Skin of body (tissue), 1 donor: ENCODE measurements at regions not wholly inside any gene's neighbourhood (a gene's known extent, or its start where the extent isn't known, plus 50 kb on each side); places are given as distances from the start of the nearest gene placed in this dataset.
"Not testable (repeated sequence)": the region's sequence is repeated elsewhere in the genome, so short reads cannot be mapped to it uniquely, and the experiment has no call there.

Experiments used
- DNase-seq: peaks from one replicate; lab custom pipeline; 2025; lab: John Stamatoyannopoulos, UW

DNA sequence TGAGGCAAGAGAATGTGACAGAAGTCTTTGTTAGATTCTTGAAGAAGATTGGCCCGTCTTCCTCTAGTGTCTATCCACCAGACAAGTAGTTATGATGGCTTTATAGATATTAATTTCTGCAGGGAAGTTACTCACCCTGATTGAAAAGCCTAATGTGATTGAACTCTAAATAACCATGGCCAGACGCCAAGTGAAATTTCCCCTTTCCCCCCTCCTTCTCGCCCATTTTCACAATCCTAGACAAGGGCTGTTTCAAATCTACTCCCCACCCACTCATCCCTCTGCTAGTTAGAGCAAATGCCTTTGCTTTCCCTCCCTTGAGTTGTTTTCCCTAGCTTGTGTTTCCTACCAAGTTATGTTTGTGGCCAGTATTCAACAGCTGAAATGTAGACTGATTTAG lies 182.5 kb downstream of the TMEM167A start:
- peak; percentile 38 for DNase-seq

DNA sequence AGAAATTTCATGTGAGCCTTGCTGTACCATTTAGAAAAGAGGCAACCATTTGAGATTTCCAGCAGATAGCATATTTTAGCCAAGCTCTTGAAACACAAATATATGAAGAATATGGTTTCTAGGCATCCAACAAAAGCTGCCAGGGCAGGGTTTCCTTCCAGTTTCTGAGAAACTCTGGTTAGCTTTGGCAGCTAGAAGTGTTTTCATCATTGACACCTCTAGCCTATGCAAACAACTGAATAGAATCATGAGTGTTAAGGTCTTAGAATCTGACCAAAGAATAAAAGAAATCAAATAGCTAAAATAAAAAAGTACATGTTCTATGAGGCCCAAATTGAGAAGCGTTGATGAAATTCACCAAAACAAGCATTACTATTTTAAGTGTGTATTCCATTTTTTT lies 188.1 kb downstream of the TMEM167A start:
- DNase-seq, result no peak

DNA sequence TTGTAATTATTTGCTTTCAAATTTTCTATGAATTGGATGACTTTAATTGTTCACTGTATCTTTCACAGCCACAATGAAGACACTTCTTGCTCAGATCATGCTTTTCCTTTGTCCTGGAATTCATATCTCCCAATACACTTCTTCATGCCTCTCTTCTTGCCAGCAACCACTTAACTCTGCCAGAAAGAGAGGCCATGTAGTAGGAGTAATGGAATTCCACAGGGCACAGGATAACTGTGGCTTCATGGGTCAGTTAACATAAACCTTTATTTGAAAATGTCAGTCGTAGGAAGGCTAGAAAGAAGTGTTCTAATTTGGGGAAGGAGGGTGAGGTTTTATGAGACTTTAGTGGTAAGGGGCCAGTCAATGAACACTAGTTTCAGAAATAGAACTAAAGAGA lies 190.3 kb downstream of the TMEM167A start:
- no peak for DNase-seq

DNA sequence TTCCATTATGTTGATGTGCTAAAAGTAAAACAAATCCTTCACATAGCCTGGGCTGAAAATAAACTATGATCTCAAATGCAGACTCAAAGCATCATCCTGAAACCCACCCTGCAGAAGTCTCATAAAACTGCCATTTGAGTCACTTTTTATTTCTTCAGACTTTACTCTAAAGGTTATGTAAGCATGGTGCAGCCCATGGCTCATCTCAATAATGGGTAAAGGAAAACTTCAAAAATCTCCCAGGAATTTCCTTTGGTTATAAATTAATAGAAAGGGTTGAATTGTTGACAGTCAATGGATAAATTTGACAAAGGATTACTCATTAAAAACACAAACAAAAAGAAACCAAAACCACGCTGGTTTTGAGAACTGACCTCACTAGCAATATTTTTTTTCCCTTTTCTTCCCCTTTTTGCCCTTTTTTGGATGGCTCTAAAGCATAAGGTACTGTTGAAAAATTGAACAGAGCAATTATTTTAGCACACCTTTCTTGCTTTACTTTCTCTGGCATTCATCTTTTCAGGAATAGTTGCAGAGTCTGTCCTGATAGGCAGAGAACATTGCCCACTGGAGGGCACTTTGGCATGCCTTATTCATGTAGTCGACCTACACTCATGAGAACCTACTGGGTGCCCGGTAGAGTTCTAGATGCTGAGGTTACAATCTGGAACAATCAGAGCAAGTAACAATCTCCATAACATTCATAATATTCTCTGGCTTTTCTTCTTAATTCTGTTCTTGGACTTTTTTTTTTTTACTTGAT lies 191.4 kb downstream of the TMEM167A start:
- no peak for DNase-seq

DNA sequence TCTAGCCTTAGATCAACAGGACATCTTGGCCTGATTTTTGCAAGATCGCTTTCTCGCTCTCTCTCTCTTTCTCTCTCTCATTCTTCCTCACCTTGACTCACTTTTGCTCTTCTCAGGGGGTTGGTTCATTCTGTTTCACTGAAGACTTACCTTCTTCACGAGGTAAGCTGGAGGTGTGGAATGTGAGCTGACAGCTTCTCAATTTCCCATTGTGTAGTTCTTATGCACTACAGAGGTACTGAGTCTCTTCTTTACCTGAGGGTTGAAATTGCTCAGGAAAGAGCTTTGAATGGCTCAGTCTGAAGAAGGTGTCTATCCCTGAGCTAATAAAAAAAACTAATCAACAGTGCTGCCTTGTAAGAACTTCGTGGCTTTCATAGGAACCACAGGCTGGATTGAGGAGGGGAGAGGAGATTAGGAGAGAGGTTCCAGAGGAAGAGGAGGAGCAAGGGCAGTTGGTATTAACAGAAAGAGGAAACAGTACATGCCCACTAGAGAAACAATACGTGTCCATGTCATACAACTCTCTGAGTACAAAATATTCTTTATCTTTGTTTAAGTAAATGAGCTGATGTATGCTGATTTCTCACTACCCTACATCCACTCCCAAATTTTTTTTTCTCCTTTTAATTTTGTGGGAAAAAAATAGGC lies 192.2 kb downstream of the TMEM167A start:
- no peak for DNase-seq

DNA sequence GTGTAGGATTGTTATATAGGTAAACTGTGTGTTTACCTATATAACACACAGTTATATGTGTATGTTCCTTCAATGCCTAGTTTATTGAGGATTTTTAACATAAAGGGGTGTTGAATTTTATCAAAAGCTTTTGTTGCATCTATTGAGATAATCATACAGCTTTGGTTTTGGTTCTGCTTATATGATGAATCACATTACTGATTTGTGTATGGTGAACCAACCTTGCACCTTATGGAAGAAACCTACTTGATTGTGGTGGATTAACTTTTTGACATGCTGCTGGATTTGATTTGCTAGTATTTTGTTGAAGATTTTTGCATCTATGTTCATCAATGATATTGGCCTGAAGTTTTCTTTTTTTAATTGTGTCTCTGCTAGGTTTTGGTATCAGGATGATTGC lies 194.9 kb downstream of the TMEM167A start:
- DNase-seq, result no peak

DNA sequence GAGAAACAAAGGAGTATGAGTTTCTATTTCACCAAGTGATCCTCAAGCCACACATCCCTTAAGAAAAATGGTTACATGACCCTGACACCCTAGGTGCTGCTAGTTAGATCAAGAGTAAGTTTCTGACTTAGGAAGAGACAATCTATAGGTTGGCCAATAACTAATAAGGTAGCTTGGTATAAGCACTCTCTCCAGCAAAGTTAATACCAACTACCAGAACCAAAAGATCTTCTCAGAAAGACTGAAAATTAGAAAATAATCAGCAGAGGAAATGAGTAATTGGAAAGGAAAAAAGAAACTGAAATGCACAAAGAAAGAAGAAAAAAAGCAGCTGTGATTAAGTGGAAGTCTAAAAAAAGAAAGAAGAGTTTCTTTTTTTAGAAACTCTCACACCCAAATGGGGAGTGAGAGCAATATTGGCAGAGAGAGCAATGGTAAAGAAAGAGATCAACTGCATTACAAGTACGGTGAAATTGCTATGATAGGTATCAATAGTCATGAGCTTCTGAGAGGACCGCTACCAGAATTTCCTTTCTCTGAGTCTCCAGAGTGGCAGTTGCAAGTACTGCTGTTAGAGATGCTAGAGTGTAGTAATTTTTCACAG lies 195.5 kb downstream of the TMEM167A start:
- no peak for DNase-seq

DNA sequence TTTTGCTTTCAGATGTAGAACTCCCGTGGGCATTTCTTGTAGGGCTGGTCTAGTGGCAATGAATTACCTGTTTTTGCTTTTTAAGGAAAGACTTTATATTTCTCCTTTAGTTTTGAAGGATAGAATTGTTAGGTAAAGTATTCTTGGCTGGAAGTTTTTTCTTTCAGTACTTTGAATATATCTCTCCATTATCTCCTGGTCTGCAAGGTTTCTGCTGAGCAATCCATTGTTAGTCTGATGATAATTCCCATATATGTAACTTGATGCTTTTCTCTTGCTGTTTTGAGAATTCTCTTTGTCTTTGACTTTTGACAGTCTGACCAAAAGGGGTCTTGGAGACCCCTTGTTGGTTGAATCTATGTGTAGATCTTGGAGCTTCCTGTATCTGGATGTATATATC lies 198.1 kb downstream of the TMEM167A start:
- DNase-seq, result no peak

DNA sequence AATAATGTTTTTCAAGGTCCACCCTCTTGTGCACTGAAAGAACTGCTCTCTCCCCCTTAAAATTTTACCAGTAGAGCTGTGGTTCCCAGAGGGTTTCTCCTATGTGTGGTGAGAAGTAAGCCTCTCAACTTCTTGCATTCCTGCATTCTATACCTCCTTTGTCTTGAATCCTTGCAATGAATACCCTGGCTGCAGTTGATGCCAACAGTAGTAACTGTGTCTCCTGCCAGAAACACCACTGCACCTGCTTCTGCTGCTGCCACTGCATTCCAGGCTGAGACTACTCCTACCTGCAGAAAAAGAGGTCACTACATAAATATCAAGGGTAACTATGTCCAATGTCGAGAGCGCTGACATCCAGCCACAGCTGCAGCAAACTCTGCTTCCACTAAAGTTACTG lies 203.7 kb downstream of the TMEM167A start:
- DNase-seq, result no peak

DNA sequence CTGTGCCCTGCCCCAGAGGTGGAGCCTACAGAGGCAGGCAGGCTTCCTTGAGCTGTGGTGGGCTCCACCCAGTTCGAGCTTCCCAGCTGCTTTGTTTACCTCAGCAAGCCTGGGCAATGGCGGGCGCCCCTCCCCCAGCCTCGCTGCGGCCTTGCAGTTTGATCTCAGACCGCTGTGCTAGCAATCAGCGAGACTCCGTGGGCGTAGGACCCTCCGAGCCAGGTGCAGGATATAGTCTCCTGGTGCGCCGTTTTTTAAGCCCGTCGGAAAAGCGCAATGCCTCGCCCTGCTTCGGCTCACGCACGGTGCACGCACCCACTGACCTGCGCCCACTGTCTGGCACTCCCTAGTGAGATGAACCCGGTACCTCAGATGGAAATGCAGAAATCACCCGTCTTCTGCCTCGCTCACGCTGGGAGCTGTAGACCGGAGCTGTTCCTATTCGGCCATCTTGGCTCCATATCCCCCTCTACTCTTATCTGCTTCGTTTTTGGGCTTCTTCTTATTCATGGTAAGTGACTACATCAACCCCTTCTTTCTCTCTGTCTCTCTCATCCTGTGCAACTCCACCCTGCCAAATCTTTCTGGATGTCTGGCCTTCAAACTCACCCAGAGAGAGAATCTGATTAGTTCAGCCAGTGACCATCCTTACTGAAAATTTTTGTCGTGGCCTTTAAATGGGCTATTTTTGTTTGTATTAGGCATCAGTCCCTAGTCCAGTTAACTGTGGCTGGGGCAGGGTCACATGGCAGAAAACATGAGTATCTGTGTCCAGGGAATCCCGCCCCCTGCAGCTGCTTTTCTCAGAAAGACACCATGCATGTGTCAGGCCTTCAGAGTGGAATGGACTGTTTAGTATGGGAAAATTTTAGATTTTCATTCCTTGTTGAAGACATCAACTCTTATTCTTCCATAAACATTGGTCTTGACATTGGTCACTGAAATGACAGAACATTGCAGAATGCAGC lies 204.6 kb downstream of the TMEM167A start:
- not testable (repeated sequence) for DNase-seq

DNA sequence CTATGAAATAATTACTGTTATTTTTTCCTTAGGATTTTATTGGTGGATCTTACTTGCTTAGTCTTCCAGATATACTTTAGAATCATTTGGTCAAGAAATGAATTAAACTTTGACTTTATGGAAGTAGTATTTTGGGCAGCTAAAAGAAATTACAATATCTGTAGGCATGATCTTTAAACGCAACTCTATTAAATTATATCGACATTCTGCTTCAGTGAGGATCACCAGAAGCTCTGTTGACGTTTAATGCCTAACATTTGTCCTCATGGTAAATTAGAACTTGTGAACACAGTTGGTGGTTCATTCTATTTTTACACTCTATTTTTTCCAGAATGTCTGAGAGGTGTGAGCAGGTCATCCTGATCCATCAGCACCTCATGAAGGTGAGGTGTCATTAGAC lies 211.6 kb downstream of the TMEM167A start:
- no peak for DNase-seq

DNA sequence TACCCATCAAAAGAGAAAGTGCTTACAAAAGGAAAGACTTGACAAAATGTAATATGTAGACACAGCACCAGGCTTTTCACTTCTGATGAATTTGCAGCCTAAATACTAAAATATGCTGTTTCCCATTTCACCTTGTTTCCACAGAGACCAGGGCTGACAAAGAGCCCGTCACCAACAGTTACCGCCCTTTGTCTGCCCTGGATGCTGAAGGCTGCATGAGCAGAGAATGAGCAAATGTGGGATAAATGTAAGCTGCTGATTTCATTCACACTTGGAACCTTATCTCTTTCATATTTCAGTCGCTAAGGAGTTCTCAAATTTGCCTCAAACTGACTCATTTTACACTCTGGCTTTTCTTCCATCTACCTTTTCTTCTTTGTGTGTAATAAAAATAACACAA lies 213.9 kb downstream of the TMEM167A start:
- DNase-seq, result no peak

DNA sequence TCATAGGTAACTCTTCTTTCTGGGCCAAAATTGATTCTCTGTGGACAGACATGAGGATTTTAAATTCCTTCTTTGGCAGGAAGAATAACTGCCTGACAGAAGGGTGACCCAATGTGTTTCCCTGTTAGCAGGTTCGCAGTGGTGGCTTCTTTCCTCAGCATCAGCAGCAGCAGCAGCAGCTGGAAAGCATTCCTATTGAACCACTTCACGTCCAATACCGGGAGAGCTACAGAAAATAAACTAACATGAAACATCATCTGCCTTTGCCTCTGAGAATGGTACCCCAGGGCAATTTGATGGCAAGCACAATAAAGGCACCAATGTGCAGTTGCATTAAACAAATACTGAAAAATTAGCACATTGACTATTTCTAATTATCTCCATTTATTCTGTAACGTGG lies 214.5 kb downstream of the TMEM167A start:
- no peak for DNase-seq

DNA sequence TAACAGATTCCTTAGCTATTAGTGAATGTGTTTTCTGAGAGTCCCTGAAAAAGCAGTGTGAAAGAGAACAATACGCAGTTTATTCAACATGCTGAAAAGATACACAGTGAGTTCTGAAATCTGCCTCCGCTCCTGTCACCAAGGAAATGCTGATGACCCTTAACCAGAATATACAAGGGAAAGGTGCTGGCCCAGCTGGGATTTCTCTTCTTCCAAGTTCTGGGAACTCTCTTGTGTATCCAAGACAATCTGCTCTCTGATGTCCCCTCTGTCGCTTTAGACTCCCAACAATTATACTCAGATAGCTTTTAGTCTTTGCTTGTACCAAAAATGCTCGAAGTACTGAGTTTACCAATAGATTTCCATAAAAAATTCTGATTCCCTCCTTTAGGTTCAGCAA lies 214.9 kb downstream of the TMEM167A start:
- no peak for DNase-seq

DNA sequence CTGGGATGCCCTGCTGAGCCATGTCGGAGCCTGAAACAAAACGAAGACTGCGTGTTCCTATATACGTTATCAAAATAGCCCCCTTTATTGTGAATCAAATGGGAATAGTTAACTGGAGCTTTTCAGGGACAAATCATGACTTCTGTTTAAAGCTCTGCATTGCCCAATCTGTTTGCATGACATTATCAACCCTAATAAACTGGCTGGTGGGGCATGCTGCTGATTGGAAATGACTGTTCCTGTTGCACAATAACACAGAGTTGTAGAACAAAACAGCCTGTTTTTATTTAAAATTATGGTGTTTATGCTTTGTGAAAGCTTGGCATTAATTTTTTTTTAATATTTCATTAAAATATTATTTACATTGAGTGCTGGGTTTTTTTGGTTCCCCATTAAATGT lies 215.5 kb downstream of the TMEM167A start:
- DNase-seq, result peak; percentile 17

DNA sequence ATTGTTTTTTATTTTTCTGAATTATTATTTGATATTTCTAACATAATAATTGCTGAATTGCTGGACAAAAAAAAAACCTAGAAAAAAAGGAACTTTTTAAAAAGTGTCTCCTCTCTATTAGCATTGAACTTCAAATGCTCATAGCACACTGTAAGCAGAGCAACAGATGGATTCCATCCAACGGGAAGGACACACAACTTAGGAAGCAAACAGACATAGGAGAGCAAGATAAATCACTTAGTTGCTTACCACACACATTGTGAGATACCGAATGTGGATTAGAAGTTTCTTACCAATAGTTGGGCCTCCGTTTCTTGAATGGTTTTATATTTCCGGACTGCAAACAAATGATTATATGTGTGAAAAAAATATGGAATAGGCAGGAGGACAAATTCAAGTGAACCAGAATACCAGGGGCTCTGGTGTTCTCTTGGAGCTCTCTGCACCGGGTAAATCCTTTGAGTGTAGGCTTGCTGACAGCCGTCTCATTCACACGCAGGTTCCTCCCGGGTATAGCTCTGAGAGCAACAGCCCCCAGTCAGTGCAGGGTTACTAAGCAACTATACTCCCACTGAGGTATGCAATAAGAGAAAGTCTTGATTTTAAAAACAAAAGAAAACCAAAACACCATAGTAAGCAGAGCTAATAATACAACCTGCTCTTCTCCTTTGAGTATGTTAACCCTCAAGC lies 217.6 kb downstream of the TMEM167A start:
- peak; percentile 26 for DNase-seq

DNA sequence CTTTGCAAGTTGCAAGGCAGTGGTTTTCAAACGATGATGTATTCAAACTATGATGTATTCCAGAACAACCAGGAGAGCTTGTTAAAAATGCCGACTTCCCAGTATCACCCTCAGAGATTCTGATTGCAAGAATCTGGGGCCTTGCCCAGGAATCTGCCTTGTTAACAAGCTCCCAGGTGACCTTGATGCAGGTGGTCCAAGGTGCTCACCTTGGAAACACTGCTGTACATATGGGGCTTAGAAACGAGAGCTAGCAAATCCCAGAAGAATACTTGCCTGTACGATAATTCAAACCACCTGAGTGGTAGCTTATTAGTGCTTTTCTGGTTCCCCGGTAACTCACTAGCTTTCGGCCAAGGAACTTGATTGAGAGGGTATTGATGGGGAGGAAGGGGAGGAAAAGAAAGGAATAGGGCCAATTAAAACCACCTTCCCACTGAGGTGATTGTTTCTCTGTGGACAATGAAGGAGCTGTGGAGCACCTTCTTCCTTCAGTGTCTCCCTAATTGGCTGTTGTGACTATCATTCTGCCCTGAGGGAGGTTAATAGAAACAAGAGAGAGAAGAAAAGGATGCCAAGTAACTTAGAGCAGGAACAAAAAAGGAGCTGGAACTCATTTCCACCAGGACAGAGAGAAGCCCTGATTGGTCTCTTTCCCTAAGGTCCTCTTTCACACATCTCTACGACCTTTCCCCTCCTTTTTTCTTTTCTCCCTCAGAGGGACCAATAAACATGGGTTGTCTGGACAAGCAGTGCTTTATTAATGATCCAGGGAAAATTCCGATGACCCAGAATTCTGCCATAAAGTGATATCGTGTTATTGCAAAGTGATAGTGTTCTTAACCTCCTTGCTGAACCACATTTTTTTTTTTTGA lies 218.8 kb downstream of the TMEM167A start:
- no peak for DNase-seq

DNA sequence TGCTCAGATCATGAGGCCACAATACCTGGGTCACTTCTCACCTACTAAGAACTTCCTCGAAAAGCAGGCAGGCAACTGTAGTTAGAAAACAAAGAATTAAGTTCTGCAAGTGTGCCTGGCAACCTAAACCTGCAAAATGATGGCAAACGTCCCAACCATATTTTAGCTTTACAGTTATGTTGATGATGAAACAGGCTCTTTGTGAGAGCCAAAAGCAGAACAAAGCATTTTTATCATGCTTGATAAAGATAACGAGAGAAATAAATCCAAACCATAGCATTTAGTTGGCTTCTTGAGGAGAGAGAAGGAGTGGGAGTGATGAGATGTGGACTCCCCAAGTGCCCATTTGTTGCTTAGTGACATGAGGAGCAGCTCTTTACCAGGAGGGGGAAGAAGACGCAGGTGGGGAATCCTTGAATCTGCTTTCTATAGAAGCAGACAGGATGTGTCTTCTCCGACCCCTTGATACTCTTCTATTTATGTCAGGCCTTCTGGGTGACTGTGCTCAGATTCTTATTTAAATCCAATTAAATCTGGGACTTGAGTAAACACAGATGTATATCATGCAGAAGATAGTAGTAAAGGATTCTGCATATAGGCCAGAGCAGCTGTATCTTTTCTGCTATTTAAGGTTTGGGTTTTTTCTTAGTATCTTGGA lies 221.2 kb downstream of the TMEM167A start:
- peak; percentile 88 for DNase-seq

DNA sequence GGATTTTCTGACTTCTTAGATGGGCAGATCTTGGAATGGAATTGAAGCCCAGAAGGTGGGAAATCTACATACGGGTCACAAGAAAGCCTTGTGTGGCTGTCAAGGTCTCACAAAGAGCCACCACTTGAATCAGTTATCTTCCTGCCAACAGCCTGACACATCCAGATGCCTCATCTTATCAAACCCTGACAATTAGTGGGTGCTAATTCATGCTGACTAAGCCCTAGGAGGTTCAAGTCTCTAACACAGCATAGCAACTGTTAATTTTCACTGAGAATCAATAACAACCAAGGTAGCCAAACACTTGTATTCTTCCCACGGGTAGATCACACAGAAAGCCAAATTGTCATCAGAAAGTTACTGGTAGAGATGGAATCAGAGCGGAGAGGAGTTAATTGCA lies 222.2 kb downstream of the TMEM167A start:
- no peak for DNase-seq

DNA sequence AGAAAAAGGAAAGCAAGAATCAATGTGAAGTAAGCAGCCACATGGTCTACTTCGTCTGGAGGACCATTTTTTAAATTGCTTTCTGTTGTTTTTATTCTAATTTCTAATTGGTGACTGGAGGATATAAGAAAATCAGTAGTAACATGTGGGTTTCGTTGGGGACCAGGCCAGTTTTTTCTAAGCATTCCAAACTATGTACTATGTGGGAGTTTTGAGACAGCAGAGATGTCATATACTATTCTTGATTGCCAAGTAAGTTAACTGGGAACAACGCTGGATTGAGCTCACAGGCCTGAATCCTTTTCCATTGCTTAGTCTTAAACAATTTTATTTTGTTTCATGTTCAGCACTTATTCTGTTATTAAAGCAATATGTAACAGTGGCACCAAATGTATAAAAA lies 225.7 kb downstream of the TMEM167A start:
- peak; percentile 94 for DNase-seq
